Uterus (tissue), 2 donors: ENCODE measurements at regions not wholly inside any gene's neighbourhood (a gene's known extent, or its start where the extent isn't known, plus 50 kb on each side); places are given as distances from the start of the nearest gene placed in this dataset.
"Not testable (repeated sequence)": the region's sequence is repeated elsewhere in the genome, so short reads cannot be mapped to it uniquely, and the experiment has no call there.

Source experiments
- POLR2A ChIP-seq, 2 donors: fragments of 450-650 bp; IDR thresholded peaks; one replicate each; pipeline ENCODE4 v1.6.1; 2016; ENCODE audit warnings: antibody characterized with exemption in 2 of 2, mild to moderate bottlenecking in 1 of 2, moderate library complexity in 1 of 2
- TF ChIP-seq, protein P1 (sequence below), 4 experiments: fragments of 200-600 bp in 2 of 4; fragments of 450-650 bp in 2 of 4; sonication (generic) in 2 of 4; IDR thresholded peaks; one replicate each; pipeline ENCODE4 v1.5.1; 2016 to 2019; ENCODE audit warnings: antibody characterized with exemption in 4 of 4, mild to moderate bottlenecking in 2 of 4, moderate library complexity in 1 of 4

DNA sequence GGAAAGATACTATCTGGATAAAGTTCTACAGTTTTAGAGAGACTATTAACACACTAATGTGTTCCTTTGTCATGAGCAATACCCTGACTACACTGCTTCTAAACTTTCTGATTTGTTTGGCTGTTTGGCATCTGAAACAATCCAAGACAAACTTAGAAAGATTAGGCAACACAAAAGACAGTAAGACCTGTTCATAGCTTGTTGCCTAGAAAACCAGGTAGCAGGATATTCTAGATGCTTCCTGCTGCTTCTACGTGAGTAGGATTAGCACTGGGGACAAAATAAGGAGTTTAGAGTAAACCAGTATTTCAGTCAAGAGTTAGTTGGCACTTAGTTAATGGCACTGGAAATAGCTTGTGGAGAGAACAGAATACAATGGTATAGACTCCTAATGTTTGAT lies 256.5 kb downstream of the ZNF37A start:
- TF ChIP-seq, protein P1, sequence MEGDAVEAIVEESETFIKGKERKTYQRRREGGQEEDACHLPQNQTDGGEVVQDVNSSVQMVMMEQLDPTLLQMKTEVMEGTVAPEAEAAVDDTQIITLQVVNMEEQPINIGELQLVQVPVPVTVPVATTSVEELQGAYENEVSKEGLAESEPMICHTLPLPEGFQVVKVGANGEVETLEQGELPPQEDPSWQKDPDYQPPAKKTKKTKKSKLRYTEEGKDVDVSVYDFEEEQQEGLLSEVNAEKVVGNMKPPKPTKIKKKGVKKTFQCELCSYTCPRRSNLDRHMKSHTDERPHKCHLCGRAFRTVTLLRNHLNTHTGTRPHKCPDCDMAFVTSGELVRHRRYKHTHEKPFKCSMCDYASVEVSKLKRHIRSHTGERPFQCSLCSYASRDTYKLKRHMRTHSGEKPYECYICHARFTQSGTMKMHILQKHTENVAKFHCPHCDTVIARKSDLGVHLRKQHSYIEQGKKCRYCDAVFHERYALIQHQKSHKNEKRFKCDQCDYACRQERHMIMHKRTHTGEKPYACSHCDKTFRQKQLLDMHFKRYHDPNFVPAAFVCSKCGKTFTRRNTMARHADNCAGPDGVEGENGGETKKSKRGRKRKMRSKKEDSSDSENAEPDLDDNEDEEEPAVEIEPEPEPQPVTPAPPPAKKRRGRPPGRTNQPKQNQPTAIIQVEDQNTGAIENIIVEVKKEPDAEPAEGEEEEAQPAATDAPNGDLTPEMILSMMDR (IDR thresholded peaks at IDR 0.05) = not testable (repeated sequence)
- TF ChIP-seq POLR2A (IDR thresholded peaks at IDR 0.05) = not testable (repeated sequence)
